ENCODE measurements at regions not wholly inside any gene's neighbourhood (a gene's known extent, or its start where the extent isn't known, plus 50 kb on each side); places are given as distances from the start of the nearest gene placed in this dataset.

DNA sequence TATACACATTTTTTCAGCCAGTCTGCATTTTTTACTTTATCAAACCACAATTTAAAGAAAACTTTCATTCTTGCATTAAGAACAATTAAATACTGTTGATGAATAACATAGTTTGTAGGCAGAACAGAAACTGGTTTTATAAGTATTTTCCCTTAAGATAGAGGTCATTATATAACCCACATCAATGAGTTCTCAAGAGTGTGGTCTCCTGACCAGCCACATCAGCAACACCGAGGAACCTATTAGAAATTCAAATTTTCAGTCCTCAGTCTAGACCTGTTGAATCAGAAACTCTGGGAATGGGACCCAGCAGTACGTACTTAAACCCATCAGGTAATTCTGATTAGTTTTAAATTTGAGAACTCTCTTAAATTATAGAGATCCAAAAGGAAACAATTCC is 299.6 kb upstream of the ARSJ start:
- TF ChIP-seq, protein P1, sequence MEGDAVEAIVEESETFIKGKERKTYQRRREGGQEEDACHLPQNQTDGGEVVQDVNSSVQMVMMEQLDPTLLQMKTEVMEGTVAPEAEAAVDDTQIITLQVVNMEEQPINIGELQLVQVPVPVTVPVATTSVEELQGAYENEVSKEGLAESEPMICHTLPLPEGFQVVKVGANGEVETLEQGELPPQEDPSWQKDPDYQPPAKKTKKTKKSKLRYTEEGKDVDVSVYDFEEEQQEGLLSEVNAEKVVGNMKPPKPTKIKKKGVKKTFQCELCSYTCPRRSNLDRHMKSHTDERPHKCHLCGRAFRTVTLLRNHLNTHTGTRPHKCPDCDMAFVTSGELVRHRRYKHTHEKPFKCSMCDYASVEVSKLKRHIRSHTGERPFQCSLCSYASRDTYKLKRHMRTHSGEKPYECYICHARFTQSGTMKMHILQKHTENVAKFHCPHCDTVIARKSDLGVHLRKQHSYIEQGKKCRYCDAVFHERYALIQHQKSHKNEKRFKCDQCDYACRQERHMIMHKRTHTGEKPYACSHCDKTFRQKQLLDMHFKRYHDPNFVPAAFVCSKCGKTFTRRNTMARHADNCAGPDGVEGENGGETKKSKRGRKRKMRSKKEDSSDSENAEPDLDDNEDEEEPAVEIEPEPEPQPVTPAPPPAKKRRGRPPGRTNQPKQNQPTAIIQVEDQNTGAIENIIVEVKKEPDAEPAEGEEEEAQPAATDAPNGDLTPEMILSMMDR (conservative IDR thresholded peaks at IDR 0.05; ENCODE audit: low read depth, low read length), result no peak
- TF ChIP-seq EZH2 (IDR thresholded peaks at IDR 0.05; ENCODE audit: borderline replicate concordance, low read depth, low read length, poor library complexity, severe bottlenecking), result no peak
